ENCODE measurements at regions not wholly inside any gene's neighbourhood (a gene's known extent, or its start where the extent isn't known, plus 50 kb on each side); places are given as distances from the start of the nearest gene placed in this dataset.

- TF ChIP-seq CTCF (IDR thresholded peaks at IDR 0.05) (no peak), POLR2A (IDR thresholded peaks at IDR 0.05) (no peak)
Observed at GRCh38 chr18:41165625-41166024, 789.4 kb upstream of the PIK3C3 start.

Measured in Peyer's patch (tissue), 4 donors.